Keratinocyte (primary cell): ENCODE measurements at regions not wholly inside any gene's neighbourhood (a gene's known extent, or its start where the extent isn't known, plus 50 kb on each side); places are given as distances from the start of the nearest gene placed in this dataset.

Experiments
- DNase-seq: peaks from one replicate; pipeline ENCODE4 v3.0.0-alpha.2; 2011; ENCODE audit warnings: low read depth, missing footprints, low spot score
- FAIRE-seq: peaks from 2 replicates; lab custom pipeline; 2011; peaks lifted over from hg19 to GRCh38; lab: Jason Lieb, UNC
- H2AFZ ChIP-seq: 2 replicates; pipeline ENCODE4 v1.6.0; 2012; ENCODE audit warnings: low read length, control low read depth, inconsistent platforms; ENCODE audit not compliant: control insufficient read depth
- H3K27ac ChIP-seq: 2 replicates; pipeline ENCODE4 v1.5.1; 2011; ENCODE audit warnings: low read length; ENCODE audit not compliant: control insufficient read depth, insufficient read depth
- H3K27me3 ChIP-seq: 3 replicates; pipeline ENCODE4 v1.6.0; 2011; ENCODE audit warnings: low read length; ENCODE audit not compliant: control insufficient read depth, insufficient read depth; ENCODE audit errors: extremely low read depth
- H3K36me3 ChIP-seq, 2 experiments: 2 replicates in 1 of 2; 3 replicates in 1 of 2; pipeline ENCODE4 v1.5.1; 2011; ENCODE audit warnings: low read length in 2 of 2, mild to moderate bottlenecking in 1 of 2; ENCODE audit not compliant: control insufficient read depth in 2 of 2, insufficient read depth in 2 of 2; ENCODE audit errors: extremely low read depth in 1 of 2
- H3K4me1 ChIP-seq: 3 replicates; pipeline ENCODE4 v1.5.1; 2011; ENCODE audit warnings: low read length; ENCODE audit not compliant: control insufficient read depth, insufficient read depth; ENCODE audit errors: extremely low read depth
- H3K4me2 ChIP-seq: 3 replicates; pipeline ENCODE4 v1.6.0; 2011; ENCODE audit warnings: low read depth, low read length; ENCODE audit not compliant: control insufficient read depth, insufficient read depth; ENCODE audit errors: extremely low read depth
- H3K4me3 ChIP-seq, 3 experiments: fragments of 200-600 bp in 1 of 3; sonication (generic) in 1 of 3; 2 replicates in 2 of 3; 3 replicates in 1 of 3; pipeline ENCODE4 v1.5.1; 2011 to 2016; ENCODE audit warnings: low read length in 3 of 3, mild to moderate bottlenecking in 3 of 3, control low read depth in 2 of 3, inconsistent platforms in 1 of 3, low read depth in 1 of 3, mixed read lengths in 1 of 3, mixed run types in 1 of 3, moderate library complexity in 1 of 3; ENCODE audit not compliant: control insufficient read depth in 2 of 3, insufficient read depth in 2 of 3; ENCODE audit errors: extremely low read depth in 1 of 3
- H3K79me2 ChIP-seq: 2 replicates; pipeline ENCODE4 v1.6.0; 2012; ENCODE audit warnings: low read length; ENCODE audit not compliant: control insufficient read depth, insufficient read depth
- H3K9ac ChIP-seq: 3 replicates; pipeline ENCODE4 v1.6.0; 2011; ENCODE audit warnings: low read length; ENCODE audit not compliant: control insufficient read depth, insufficient read depth; ENCODE audit errors: extremely low read depth
- H3K9me1 ChIP-seq: 3 replicates; pipeline ENCODE4 v1.6.0; 2011; ENCODE audit warnings: low read length; ENCODE audit not compliant: control insufficient read depth, insufficient read depth; ENCODE audit errors: extremely low read depth
- H3K9me3 ChIP-seq: 2 replicates; pipeline ENCODE4 v1.5.1; 2012; ENCODE audit warnings: low read depth, low read length; ENCODE audit not compliant: control insufficient read depth
- H4K20me1 ChIP-seq: 3 replicates; pipeline ENCODE4 v1.6.0; 2011; ENCODE audit warnings: low read length; ENCODE audit not compliant: control insufficient read depth, insufficient read depth; ENCODE audit errors: extremely low read depth
- EZH2 ChIP-seq: IDR thresholded peaks from one replicate; pipeline ENCODE4 v1.6.1; 2012; ENCODE audit warnings: inconsistent platforms, mild to moderate bottlenecking, low read length, moderate library complexity
- dilution Hi-C: fragments of 300-500 bp; cut with MboI; formaldehyde crosslinking; loops from one replicate; pipeline ENCODE4 v1.7.0; 2020; ENCODE audit warnings: low sequenced_read_pairs; ENCODE audit not compliant: extremely low pct_ligation_motif_present
- TF ChIP-seq, protein P1 (sequence below), 3 experiments: IDR thresholded peaks in 1 of 3; conservative IDR thresholded peaks in 1 of 3; optimal IDR thresholded peaks in 1 of 3; 2 replicates in 2 of 3; 3 replicates in 1 of 3; pipeline versions ENCODE3 to v1.5.1; 2011; ENCODE audit warnings: low read length in 3 of 3, mild to moderate bottlenecking in 3 of 3, moderate library complexity in 2 of 3, control low read depth in 1 of 3, inconsistent platforms in 1 of 3; ENCODE audit not compliant: insufficient read depth in 2 of 3; ENCODE audit errors: extremely low read depth in 1 of 3

DNA sequence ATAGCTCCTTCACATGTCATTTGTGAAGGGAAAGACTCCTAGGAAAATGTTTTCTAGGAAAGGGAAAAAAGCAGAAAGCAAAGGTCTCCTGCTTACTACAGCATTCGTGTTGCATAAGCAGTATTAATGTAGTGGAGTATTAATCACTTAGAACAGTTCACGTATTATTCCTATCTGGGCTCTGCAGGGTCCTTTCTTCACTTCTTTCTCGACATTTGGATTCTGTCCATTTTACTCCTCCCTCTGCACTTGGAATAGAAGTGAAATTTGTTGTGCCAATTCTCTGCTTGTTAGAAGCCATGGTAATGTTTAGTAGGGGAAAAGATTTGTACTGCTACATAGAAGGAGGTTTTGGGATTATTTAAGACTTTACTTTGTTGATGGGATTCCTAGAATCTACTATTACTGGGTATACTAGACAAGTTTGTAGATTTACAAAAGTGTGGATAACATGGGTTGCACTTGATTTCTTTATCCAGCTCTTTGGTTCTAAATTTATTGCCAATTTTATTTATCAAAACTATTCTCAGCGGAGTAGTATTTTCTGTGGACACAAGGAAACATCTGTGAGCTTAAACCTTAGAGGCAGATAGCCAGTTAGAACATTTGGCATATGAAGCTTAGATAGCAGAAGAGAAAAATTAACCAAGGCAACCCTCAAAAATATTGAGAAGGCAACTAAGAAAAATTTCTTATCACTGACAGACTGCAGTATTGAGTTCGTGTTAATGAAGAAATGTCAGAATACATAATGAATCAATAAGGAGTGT lies 108.4 kb upstream of the ESR1 start:
- dilution Hi-C loops, result no loop called here
- H3K79me2 ChIP-seq, result no peaks in the 10 kb centered on the region
- no peaks in the 10 kb centered on the region for H4K20me1 ChIP-seq
- peaks cover 7% of the 10 kb centered on the region for H3K4me1 ChIP-seq
- no peak overlapping the region for H2AFZ ChIP-seq
- no peaks in the 10 kb centered on the region for H3K36me3 ChIP-seq
- DNase-seq (no peak), FAIRE-seq (no peak)
- H3K9me3 ChIP-seq, result no peaks in the 10 kb centered on the region
- H3K4me2 ChIP-seq, result no peak overlapping the region
- H3K4me3 ChIP-seq, result no peak overlapping the region
- no peaks in the 10 kb centered on the region for H3K27me3 ChIP-seq
- no peaks in the 10 kb centered on the region for H3K9me1 ChIP-seq
- no peak for TF ChIP-seq EZH2
- TF ChIP-seq, protein P1, sequence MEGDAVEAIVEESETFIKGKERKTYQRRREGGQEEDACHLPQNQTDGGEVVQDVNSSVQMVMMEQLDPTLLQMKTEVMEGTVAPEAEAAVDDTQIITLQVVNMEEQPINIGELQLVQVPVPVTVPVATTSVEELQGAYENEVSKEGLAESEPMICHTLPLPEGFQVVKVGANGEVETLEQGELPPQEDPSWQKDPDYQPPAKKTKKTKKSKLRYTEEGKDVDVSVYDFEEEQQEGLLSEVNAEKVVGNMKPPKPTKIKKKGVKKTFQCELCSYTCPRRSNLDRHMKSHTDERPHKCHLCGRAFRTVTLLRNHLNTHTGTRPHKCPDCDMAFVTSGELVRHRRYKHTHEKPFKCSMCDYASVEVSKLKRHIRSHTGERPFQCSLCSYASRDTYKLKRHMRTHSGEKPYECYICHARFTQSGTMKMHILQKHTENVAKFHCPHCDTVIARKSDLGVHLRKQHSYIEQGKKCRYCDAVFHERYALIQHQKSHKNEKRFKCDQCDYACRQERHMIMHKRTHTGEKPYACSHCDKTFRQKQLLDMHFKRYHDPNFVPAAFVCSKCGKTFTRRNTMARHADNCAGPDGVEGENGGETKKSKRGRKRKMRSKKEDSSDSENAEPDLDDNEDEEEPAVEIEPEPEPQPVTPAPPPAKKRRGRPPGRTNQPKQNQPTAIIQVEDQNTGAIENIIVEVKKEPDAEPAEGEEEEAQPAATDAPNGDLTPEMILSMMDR (optimal IDR thresholded peaks at IDR 0.05 in 1 of 3, IDR thresholded peaks at IDR 0.05 in 1 of 3, conservative IDR thresholded peaks at IDR 0.05 in 1 of 3; ENCODE audit: extremely low read depth in 1 of 3, insufficient read depth in 2 of 3, low read length in 3 of 3), result no peak
- H3K27ac ChIP-seq, result no peak overlapping the region
- no peak overlapping the region for H3K9ac ChIP-seq

DNA sequence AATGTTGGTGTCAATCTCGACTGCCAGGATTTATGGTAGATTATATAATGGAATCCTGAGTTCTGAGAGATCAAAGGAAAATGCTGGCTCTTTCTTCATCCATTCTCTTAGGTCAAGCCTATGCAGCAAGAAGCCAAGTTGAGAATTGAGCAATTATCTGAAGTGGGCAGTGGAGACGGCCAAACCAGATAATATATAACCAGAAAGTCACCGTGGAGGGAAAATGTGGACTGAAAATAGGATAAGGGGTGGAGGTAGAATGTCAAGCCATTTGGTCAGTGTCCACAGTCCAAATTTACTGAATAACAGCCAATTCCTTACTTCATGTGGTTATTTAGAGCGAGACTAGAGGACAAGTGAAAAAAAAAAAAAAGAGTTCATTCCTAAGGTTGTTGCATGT lies 107.8 kb upstream of the ESR1 start:
- Histone ChIP-seq H3K27me3 (no peaks in the 10 kb centered on the region), H3K4me3 (no peak overlapping the region), H3K9me3 (no peaks in the 10 kb centered on the region), H3K79me2 (no peaks in the 10 kb centered on the region), H3K9ac (no peak overlapping the region), H3K27ac (no peak overlapping the region), H3K9me1 (no peaks in the 10 kb centered on the region), H4K20me1 (no peaks in the 10 kb centered on the region), H2AFZ (no peak overlapping the region), H3K4me2 (no peak overlapping the region), H3K4me1 (peaks cover 7% of the 10 kb centered on the region), H3K36me3 (no peaks in the 10 kb centered on the region)
- no peak for TF ChIP-seq EZH2
- TF ChIP-seq, protein P1 (optimal IDR thresholded peaks at IDR 0.05 in 1 of 3, IDR thresholded peaks at IDR 0.05 in 1 of 3, conservative IDR thresholded peaks at IDR 0.05 in 1 of 3; ENCODE audit: extremely low read depth in 1 of 3, insufficient read depth in 2 of 3, low read length in 3 of 3), result no peak
- dilution Hi-C loops, result no loop called here
- no peak for FAIRE-seq
- DNase-seq, result no peak
